OCI-LY7 (cell line): ENCODE measurements at regions not wholly inside any gene's neighbourhood (a gene's known extent, or its start where the extent isn't known, plus 50 kb on each side); places are given as distances from the start of the nearest gene placed in this dataset.

ENCODE experiments used
- BruUV-seq: library from RNA; stranded (reverse); fragments of 400-500 nt; replicated peaks from 2 replicates; lab custom pipeline; 2021; lab: Mats Ljungman, UMichigan
- CTCF ChIA-PET: fragments of 300-600 bp; sonication (Branson Sonifier 250); formaldehyde crosslinking; loops from one replicate; lab custom pipeline; 2022; ENCODE audit warnings: antibody characterized with exemption; ENCODE audit not compliant: unreplicated experiment; lab: Charles Lee
- POLR2A ChIA-PET: fragments of 300-600 bp; sonication (Branson Sonifier 250); formaldehyde crosslinking; loops from one replicate; lab custom pipeline; 2022; ENCODE audit warnings: antibody characterized with exemption; lab: Charles Lee
- DNase-seq: peaks from one replicate; pipeline ENCODE4 v3.0.0-alpha.2; 2015; ENCODE audit warnings: low spot score
- H2AFZ ChIP-seq: fragments of 200-600 bp; sonication (generic), shearing (Covaris generic); 2 replicates; pipeline ENCODE4 v1.6.1; 2014; ENCODE audit warnings: mild to moderate bottlenecking, antibody characterized with exemption, low read length, moderate library complexity
- H3K27ac ChIP-seq: fragments of 200-600 bp; sonication (generic); 2 replicates; pipeline ENCODE4 v1.5.1; 2014; ENCODE audit warnings: mixed run types, low read depth, mild to moderate bottlenecking, moderate library complexity, low read length, inconsistent platforms; ENCODE audit not compliant: poor library complexity, severe bottlenecking
- H3K36me3 ChIP-seq: fragments of 200-600 bp; sonication (generic); 2 replicates; pipeline ENCODE4 v1.6.1; 2014; ENCODE audit warnings: mild to moderate bottlenecking, antibody characterized with exemption, low read length, moderate library complexity, mixed read lengths; ENCODE audit not compliant: insufficient read depth
- H3K4me1 ChIP-seq: fragments of 200-600 bp; sonication (generic); 2 replicates; pipeline ENCODE4 v1.5.1; 2014; ENCODE audit warnings: mild to moderate bottlenecking, low read length; ENCODE audit not compliant: insufficient read depth, poor library complexity, severe bottlenecking
- H3K4me2 ChIP-seq: fragments of 200-600 bp; sonication (generic); 2 replicates; pipeline ENCODE4 v1.6.1; 2014; ENCODE audit warnings: mild to moderate bottlenecking, low read length
- H3K4me3 ChIP-seq: fragments of 200-600 bp; sonication (generic); 2 replicates; pipeline ENCODE4 v1.5.1; 2014; ENCODE audit warnings: mild to moderate bottlenecking, low read depth, low read length; ENCODE audit not compliant: poor library complexity, severe bottlenecking
- H3K79me2 ChIP-seq: fragments of 200-600 bp; sonication (generic); 2 replicates; pipeline ENCODE4 v1.6.1; 2016; ENCODE audit warnings: low read depth, mild to moderate bottlenecking, low read length, moderate library complexity, mixed read lengths; ENCODE audit not compliant: insufficient read depth
- H3K9me2 ChIP-seq: fragments of 200-600 bp; sonication (generic); 2 replicates; pipeline ENCODE4 v1.6.1; 2016; ENCODE audit warnings: mild to moderate bottlenecking, low read length, mixed read lengths; ENCODE audit not compliant: insufficient read depth
- H3K9me3 ChIP-seq: fragments of 200-600 bp; sonication (generic); 2 replicates; pipeline ENCODE4 v1.6.1; 2014; ENCODE audit warnings: mild to moderate bottlenecking, mixed run types, low read length, mixed read lengths
- H4K20me1 ChIP-seq: fragments of 200-600 bp; sonication (generic); 2 replicates; pipeline ENCODE4 v1.6.1; 2014; ENCODE audit warnings: mild to moderate bottlenecking, antibody characterized with exemption, low read length, moderate library complexity, mixed read lengths; ENCODE audit not compliant: insufficient read depth
- EZH2phosphoT487 ChIP-seq: fragments of 200-600 bp; sonication (generic); IDR thresholded peaks from 2 replicates; pipeline ENCODE4 v1.6.1; 2018; ENCODE audit warnings: low read depth, borderline replicate concordance, mild to moderate bottlenecking, mixed run types, antibody characterized with exemption, low read length, moderate library complexity, mixed read lengths
- intact Hi-C: fragments of 100-400 bp; cut with micrococcal nuclease; formaldehyde crosslinking; loops from one replicate; pipeline ENCODE4 v1.10.0; 2022; ENCODE audit not compliant: unreplicated experiment
- TF ChIP-seq, protein P1 (sequence below): fragments of 200-600 bp; sonication (generic); conservative IDR thresholded peaks from 2 replicates; pipeline ENCODE4 v1.5.1; 2014; ENCODE audit warnings: mild to moderate bottlenecking, antibody characterized with exemption, low read length, moderate library complexity, mixed read lengths

DNA sequence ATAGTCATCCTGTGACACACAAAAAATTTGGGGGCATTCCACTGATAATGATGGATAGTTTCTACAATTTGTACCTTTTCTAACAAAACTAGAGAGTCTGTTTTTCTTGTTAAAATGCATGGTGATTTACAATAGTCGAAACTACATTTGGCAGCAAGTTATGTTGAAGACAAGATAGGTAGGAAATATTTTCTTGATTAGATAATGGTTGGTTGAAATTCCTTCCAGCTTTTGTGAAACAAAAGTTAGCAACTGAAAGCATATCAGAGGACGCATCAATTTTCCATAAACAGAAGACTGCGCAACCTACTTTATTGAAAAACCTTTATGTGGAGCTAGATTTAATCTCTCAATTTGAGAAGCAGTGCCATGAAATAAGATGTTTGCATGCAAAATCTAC is 155.8 kb upstream of the GLI3 start:
- no peak for DNase-seq
- H3K9me2 ChIP-seq: no peaks in the 10 kb centered on the region
- no peaks in the 10 kb centered on the region for H4K20me1 ChIP-seq
- no peak overlapping the region for H3K27ac ChIP-seq
- H2AFZ ChIP-seq: no peak overlapping the region
- H3K4me3 ChIP-seq: no peak overlapping the region
- H3K9me3 ChIP-seq: no peaks in the 10 kb centered on the region
- no peak overlapping the region for H3K4me2 ChIP-seq
- H3K36me3 ChIP-seq: no peaks in the 10 kb centered on the region
- no TSS peak for BruUV-seq
- no peaks in the 10 kb centered on the region for H3K4me1 ChIP-seq
- CTCF ChIA-PET: no interaction called here
- POLR2A ChIA-PET: interaction anchor here (0.8 kb wide), 1 partner anchor 790 kb away, joined by 3 read pairs; no protein-coding TSS in a partner anchor
- no peak for TF ChIP-seq EZH2phosphoT487
- TF ChIP-seq, protein P1, sequence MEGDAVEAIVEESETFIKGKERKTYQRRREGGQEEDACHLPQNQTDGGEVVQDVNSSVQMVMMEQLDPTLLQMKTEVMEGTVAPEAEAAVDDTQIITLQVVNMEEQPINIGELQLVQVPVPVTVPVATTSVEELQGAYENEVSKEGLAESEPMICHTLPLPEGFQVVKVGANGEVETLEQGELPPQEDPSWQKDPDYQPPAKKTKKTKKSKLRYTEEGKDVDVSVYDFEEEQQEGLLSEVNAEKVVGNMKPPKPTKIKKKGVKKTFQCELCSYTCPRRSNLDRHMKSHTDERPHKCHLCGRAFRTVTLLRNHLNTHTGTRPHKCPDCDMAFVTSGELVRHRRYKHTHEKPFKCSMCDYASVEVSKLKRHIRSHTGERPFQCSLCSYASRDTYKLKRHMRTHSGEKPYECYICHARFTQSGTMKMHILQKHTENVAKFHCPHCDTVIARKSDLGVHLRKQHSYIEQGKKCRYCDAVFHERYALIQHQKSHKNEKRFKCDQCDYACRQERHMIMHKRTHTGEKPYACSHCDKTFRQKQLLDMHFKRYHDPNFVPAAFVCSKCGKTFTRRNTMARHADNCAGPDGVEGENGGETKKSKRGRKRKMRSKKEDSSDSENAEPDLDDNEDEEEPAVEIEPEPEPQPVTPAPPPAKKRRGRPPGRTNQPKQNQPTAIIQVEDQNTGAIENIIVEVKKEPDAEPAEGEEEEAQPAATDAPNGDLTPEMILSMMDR: no peak
- H3K79me2 ChIP-seq: no peaks in the 10 kb centered on the region
- intact Hi-C loops: no loop called here

DNA sequence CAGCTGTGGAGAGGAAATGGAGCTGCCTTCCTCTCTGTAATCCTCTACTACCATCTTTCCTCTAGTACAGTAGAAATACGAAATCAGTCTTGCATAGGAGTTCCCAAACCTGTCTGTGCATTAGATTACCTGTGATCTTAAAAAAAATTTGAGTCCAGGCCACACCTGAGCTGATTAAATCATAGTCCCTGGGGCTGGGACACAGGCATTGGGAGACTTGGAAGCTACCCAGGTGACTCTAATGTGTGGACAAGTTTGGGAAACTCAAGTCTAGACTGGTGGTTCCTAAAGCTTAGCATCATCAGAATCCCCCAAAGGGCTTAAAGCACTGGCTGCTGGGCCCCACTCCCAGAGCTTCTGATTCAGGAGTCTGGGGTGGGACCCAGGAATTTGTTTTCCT is 152.7 kb upstream of the GLI3 start:
- no peak for TF ChIP-seq EZH2phosphoT487
- TF ChIP-seq, protein P1: no peak
- no peaks in the 10 kb centered on the region for H3K9me3 ChIP-seq
- H3K79me2 ChIP-seq: no peaks in the 10 kb centered on the region
- H2AFZ ChIP-seq: no peak overlapping the region
- H3K4me2 ChIP-seq: no peak overlapping the region
- no peaks in the 10 kb centered on the region for H4K20me1 ChIP-seq
- intact Hi-C loops: no loop called here
- H3K9me2 ChIP-seq: no peaks in the 10 kb centered on the region
- POLR2A ChIA-PET: interaction anchor here (0.7 kb wide), 1 partner anchor 688 kb away, joined by 3 read pairs; no protein-coding TSS in a partner anchor
- CTCF ChIA-PET: no interaction called here
- no peak overlapping the region for H3K4me3 ChIP-seq
- BruUV-seq: no TSS peak
- no peaks in the 10 kb centered on the region for H3K4me1 ChIP-seq
- no peaks in the 10 kb centered on the region for H3K36me3 ChIP-seq
- no peak overlapping the region for H3K27ac ChIP-seq
- DNase-seq: no peak

- no peak overlapping the region for H3K4me3 ChIP-seq
- no peak overlapping the region for H3K4me2 ChIP-seq
- H3K36me3 ChIP-seq: no peaks in the 10 kb centered on the region
- no peaks in the 10 kb centered on the region for H3K9me2 ChIP-seq
- ChIA-PET CTCF (no interaction called here), POLR2A (interaction anchor here (0.6 kb wide), 1 partner anchor 48 kb away, joined by 3 read pairs; no protein-coding TSS in a partner anchor)
- intact Hi-C loops: no loop called here
- DNase-seq: no peak
- H4K20me1 ChIP-seq: no peaks in the 10 kb centered on the region
- no peaks in the 10 kb centered on the region for H3K9me3 ChIP-seq
- no TSS peak for BruUV-seq
- no peak overlapping the region for H3K27ac ChIP-seq
- no peak overlapping the region for H2AFZ ChIP-seq
- no peaks in the 10 kb centered on the region for H3K4me1 ChIP-seq
- TF ChIP-seq, protein P1: 0 out of 2 replicates have a peak, but pooled peaks have one; percentile 20
- no peak for TF ChIP-seq EZH2phosphoT487
- H3K79me2 ChIP-seq: no peaks in the 10 kb centered on the region
Measured at GRCh38 chr7:42385912-42386311, 148.9 kb upstream of the GLI3 start.
